Stimulated activated CD4-positive, alpha-beta T cell treated with anti-CD3 and anti-CD28 coated beads, Interleukin-12 subunit alpha, Interleukin-12 subunit beta, amount 100 ng/mL, for 24 hours (primary cell): ENCODE measurements at regions not wholly inside any gene's neighbourhood (a gene's known extent, or its start where the extent isn't known, plus 50 kb on each side); places are given as distances from the start of the nearest gene placed in this dataset.
A peak's percentile ranks its signal among the peaks of the same experiment; 100 is the strongest.
"Not testable (repeated sequence)": the region's sequence is repeated elsewhere in the genome, so short reads cannot be mapped to it uniquely, and the experiment has no call there.

ENCODE experiments used
- DNase-seq, 2 experiments: peaks; one replicate each; pipeline ENCODE4 v3.0.0-alpha.2; 2020; ENCODE audit warnings: low read depth in 2 of 2

DNA sequence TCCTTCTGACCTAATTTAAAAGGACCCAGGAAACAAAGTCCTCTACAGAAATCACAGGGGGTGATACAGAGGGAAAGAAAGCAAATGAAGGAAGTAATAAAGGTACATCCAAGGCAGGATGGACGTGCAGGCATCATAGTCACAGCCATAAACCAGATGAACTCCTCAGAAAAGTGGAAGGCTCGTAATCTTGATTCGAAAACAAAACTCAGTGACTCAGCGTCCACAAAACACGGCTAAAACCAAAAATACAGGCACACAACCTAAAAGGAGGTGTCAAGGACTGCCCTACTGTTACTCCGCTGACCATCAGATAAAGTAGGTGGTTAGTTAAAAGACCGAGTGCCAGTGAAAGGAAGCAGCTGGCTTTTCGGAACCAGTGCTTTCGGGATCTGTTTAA is 81.5 kb downstream of the TRIM69 start:
- DNase-seq, result not testable (repeated sequence)

DNA sequence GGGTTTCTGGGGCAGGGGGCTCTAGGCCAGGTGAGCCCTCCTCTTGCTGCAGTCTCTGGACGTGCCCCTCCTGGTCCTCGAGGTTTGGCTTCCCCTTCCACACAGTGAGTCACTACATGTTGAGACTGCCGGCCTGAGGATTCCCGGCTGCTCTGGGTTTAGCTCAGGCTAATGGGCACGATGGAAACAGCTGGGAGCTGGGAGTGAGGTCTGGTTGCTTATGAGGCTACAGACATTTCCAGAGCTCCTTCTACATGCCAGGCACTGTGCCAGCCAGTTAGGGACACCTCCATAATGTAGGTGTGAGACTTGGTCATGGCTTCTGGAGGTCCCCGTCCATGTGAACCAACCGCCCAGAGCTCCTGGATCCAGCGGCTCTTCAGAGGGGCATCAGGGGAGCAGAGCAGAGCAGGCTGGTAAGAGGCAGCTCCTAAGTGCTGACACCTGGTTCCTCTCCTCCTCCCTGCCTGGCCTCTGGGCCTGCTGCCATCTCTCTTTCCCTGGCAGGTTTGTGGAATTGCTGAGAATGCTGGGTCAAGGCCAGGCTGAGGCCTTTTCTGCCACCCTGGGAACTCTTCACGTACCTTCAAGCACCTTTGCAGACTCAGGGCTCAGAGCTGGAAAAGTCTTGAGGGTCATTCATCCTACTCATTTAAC is 83.1 kb downstream of the TRIM69 start:
- not testable (repeated sequence) for DNase-seq

DNA sequence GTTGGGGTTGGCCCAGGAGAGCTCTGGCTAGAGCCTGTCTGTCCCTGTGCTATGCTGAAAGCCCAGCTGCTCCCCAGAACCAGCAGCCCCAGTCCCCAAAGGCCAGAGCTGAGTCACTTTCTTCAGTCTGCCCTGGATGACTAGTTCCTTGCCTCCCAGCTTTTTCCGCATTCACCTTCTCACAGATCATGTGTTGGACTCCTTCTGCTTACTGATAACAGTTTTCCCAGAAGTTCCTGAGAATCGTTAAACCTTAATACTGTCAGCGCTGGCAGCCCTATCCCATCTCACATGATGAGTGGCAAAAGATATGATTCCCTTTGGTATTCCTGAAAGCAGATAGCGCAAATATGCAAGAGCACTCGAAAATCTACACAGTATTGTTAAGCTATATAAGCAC is 84.2 kb downstream of the TRIM69 start:
- DNase-seq, result not testable (repeated sequence)

DNA sequence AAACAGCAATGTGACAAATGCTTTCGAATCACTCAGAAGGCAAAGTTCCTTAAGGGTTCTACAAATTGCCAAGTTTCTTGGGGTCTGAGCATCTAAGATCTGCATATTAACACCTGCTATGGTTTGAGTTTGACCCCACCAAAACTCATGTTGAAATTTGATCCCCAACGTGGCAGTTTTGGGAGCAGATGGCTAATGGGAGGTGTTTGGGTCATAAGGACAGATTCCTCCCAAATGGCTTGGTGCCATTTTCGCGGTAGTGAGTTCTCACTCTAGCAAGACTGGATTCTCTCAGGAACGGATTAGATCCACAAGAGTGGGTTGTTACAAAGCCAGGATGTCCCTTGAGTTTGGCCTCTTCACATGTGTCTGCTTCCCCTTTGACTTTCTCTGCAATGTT is 84.6 kb downstream of the TRIM69 start:
- DNase-seq, result not testable (repeated sequence)

DNA sequence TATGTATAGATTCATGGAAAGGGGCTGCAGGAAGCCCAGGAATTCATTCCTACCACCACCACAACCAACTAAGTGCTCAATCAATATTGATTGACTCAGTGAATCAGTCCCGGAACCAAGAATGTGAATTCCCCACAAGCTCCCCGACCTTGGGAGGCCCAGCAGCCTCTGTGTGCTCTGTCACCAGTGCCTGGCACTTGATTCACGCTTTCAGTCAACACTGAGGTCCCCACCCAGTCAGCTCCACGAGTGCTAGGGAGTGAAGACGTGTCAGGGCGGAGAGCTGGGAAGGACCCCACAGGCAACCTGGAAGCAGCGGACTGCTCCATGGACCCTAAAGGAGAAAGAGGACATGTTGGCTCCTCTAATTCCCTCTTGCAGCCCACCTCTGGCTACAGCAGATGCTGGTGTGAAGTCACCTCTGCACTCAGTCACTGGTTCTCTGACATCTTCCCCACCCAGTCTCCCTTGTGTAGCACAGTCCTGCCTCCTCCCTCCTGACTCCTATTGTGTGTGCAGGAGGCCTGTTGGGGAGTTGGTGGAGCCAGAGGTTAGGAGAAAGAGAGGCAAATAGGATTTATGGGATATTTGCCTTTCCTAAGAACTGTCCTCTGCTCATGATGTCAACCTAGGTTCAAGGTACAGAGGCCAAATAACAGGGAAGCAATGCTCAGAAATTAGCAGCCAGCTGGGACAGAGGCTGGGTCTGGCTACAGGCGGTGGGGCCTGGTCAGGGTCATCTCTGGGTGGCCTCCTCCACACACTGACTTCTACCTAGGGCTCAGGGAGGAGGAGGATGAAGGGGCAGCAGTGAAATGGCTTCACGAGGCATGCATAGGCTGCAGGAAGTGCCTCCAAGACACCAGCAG is 88.2 kb downstream of the TRIM69 start:
- not testable (repeated sequence) for DNase-seq

DNA sequence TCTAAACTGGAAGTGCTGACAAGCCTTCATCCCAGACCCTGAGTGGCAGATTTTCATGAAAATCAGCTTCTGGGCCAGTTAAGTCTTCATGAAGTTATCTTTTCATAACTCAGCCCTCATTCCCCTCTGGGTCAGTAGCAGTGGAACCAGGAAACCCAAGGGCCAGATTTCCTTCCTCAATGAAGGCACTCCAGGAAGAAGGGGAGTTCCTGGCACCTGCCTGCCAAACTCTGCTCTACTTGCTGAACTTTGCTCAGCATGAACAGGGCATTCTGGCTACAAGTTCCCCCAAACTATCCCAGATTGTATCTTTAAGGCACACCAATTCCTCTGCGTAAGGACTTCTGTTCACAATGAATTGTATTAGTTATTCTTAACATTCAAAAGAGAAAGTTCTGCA is 90.3 kb downstream of the TRIM69 start:
- DNase-seq, result not testable (repeated sequence)

DNA sequence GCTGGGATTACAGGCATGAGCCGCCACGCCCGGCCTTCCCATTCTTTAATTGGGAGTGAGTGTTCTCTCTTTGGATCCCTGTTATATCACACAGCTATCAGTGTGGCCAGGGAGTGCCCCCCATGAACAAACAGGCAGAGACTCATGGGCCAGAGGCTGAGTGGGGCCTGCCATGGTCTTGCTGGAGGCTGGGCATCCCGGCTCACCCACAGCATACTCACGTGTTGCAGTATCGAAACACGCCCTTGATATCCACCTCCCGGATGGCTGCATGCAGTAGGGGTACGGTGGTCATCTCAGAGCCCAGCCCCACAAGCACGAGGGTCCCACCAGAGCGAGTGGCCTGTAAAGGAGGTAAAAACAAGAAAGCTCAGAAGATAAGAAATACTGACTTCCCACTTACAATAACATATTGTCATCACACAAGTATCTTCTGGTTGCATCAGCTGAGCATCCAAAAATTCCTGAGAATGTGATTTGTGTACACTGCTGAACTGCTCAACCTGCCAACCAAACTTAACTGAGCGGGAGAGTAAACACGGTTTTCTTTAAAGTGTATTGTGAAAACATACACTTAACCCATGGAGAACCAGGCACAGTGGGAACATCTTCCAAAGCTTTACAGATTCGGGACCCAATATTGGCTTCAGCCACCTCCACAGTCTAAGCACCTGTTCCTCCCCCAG is 92.0 kb downstream of the TRIM69 start:
- not testable (repeated sequence) for DNase-seq

DNA sequence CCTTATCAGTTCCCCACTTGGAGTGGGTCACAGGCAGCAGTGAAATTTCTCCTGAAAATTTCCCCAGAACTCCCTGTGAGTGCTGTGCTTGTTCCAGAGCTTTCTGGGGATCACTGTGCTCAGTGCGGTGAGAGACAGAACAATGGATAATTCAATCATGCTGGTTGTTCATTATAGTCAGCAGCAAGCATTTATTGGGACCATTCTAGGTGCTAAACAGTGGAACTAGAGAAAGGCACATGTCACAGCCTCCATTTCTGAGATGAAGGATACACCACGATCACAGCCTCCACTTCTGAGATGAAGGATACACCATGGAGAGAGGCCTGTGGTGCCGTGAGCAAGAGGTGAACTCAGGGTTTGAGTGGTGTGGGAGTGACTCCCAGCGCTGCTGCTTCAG is 92.8 kb downstream of the TRIM69 start:
- not testable (repeated sequence) for DNase-seq

DNA sequence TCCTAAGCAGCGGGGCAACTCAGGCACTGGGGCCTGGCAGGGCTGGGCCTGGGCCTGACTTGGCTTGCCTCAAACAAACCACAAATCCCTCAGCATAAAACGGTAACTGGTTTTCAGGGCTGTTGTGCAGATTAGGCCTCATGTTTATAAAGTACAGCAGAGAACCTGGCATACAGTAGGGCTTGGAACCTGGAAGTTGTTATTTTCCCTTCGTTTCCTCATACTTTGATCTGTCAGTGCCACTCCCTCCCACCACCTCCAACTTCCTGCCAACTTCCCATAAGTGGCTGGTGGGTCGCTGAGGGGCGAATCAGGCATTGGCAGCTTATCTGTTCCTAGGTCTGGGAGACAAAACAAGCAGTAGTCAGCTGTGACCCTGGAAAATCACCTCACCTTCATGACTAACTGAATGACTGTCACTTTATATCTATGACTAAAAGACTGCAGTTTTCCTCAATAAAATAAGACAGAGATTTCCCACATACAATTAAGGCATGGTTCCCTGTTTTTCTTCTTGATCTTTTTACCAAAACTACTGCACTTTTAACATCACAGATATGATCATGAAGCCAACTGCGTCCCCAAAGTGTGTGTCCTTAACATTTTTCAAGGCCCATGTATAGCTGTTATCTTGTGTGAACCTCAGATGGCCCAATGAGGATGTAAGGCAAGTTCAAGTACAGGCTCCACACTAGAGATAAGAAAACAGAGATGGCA is 94.5 kb downstream of the TRIM69 start:
- peak in 1 of 2 experiments; percentile 2 for DNase-seq

DNA sequence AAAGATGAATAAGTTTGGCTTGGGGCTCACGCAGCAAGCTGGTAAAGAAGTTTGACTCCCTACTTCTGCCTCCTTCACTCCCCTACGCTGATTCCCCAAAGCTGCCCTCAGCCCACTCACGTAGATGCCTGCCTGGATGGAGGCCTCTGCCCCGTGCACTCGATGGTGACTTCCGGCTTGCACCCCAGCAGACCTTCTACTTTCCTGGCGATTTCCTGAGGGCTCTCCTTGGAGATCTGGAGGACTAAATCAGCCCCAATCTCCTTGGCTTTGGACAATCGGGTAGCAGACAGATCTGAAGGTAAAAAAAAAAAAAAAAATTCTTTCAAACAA is 95.0 kb downstream of the TRIM69 start:
- DNase-seq, result not testable (repeated sequence)

DNA sequence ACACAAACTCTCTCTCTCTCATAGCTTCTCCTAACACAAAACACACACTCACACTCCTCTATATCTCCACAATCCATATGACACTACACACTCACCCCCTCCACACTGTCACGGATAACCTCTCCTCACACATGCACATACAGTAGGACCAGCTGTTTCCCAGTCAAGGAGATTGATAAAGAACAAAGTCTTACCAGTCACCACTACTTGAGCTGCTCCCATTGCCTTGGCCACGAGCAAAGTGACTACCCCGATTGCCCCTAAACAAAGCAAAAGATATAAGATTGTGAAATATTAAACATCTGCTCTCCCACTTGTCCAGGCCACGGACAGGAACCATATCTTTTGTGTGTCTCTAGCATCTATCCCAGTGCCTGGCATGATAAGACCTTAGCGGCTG is 95.8 kb downstream of the TRIM69 start:
- not testable (repeated sequence) for DNase-seq

DNA sequence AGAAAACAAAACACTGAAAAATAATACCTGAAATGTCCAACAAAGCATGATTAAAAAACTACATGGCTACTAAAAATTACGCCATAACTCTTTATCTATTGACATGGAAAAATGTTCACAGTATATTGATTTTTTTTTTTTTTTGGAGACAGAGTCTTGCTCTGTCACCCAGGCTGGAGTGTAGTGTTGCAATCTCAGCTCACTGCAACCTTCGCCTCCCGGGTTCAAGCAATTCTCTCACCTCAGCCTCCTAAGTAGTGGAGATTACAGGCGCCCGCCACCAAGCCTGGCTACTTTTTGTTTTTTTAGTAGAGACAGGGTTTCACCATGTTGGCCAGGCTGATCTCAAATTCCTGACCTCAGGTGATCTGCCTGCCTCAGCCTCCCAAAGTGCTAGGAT is 96.8 kb downstream of the TRIM69 start:
- DNase-seq, result not testable (repeated sequence)

DNA sequence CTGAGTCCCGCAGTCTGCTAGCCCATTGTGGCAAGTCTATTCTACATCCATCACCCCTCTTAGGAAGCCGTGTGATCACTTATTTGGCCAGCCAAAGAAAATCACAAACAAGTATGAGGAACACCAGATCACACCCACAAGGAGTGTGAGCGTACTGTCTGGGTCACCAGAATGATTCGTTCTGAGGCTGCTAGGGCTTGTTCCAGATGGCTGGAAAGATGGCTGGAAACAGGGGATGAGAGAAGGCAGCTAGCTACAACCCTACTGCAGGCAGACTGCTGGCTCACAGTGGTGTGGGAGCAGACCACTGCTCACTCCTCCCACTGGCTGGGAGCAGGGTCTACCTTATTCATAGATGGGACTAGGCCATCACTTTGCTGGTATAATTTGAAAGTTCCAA is 97.4 kb downstream of the TRIM69 start:
- DNase-seq, result not testable (repeated sequence)

DNA sequence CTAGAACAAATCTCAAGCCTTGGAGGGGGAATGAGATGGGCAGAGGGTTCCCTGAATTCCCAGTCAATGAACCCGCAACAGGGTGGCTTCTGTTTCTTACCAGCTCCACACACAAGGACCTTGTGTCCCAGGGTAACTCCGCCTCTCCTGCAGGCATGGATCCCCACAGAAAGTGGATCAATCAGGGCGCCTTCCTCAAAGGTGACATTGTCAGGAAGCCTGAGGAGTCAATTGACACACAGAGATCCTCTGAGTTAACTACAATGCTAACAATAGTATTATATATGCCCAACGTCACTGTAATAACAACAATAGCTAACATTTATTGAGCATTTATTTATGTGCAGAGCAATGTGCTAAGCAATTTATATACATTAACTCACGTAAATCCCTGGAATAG is 98.8 kb downstream of the TRIM69 start:
- not testable (repeated sequence) for DNase-seq

DNA sequence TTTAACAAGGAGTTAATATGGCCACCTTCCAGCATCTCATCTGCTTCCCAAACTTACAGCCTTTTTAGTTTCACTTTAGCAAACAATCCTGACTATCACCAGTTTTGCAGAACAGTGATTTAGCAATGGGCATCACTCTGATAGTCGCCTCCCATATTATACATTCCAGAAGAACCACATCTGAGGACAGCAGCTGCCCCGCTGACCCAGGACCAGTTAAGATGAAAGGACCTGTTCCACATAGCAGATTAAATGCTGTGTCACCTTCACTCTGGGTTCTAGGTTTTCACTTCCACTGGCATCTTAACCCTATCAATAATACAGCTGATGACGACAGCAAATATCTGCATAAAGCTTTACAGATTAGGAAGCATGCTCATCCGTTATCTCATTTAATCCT is 99.8 kb downstream of the TRIM69 start:
- DNase-seq, result no peak

DNA sequence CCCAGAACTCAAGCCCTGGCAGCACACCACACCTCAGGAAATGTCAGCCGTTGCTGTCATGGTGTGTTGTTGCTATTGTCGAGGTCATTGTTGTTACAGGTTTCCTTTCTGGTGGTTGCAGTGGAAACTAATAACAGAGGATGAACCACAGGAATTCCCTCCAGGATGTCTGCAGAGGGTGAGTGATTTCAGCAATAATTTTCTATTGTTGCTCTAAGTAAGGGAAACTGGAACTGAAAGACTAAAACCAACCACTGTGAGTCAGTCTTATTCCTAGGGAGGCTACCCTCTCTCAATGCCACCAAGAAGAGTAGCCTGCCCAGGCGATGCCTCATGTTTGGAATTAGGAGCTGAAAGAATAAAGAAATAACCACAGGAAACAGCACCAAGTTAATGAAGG is 102.6 kb downstream of the TRIM69 start:
- not testable (repeated sequence) for DNase-seq

DNA sequence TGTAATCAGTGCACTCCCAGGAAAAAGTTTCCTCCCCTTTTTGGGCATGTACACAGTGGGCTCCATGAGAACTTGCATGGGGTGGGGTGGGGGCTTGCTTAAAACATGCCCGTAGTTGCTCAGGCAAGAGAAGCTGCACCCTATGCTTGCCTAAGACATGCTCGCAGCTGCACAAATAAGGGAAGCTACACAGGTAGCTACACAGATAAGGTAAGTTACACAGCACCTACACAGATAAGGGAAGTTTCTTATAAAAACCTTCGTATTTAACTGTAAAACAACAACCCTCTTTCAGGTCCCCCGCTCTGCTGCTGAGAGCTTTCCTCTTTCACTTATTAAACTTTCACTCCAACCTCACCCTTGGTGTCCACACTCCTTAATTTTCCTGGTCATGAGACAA is 105.4 kb downstream of the TRIM69 start:
- not testable (repeated sequence) for DNase-seq

DNA sequence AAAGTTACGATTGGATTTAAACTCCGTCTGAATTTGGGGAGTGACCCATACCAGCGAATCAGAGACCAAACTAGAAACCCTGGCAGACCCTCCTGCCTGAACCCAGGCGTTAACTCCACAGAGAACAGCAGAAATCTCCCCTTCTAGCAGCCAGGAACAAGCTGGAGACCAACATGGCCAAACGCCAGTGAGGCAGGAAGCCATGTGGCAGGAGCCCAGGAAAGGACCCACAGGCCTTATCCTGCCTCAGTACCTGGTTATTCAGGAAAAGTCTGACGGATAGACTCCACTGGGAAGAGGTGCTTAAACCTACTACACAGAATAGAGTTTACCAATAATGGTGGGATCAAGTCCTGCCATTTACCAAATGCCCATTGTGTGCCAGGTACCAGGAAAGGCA is 106.6 kb downstream of the TRIM69 start:
- not testable (repeated sequence) for DNase-seq

DNA sequence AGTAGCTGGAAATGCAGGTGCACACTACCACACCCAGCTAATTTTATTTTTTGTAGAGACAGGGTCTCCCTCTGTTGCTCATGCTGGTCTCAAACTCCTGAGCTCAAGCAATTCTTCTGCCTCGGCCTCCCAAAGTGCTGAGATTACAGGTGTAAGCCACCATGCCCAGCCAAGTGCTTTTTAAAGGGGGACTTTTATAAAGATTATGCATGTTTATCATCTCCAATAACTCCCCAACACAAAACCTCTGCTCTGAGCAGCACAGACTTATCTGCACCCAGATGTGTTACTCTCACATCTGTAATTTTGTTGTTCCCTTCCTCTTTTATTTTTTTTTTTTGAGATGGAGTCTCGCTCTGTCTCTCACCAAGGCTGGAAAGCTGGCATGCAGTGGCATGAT is 108.6 kb downstream of the TRIM69 start:
- not testable (repeated sequence) for DNase-seq

DNA sequence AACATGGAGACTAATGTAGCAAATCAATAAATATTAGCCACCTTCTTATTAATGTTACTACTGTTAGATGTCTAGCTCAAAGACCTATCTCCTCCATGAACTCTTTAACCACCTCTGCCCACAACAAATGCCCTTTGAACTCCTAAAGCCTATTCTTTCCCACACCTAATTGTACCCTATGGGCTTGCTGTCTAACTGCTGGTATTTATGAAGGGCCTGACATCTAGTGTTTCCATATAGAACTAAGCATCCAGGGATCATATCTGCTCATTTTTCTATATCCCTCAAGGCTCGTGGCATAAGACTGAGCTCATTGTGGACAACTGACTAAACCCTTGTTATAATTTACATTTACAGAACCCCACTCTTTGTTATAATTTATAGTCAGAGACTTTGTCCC is 109.8 kb downstream of the TRIM69 start:
- not testable (repeated sequence) for DNase-seq

DNA sequence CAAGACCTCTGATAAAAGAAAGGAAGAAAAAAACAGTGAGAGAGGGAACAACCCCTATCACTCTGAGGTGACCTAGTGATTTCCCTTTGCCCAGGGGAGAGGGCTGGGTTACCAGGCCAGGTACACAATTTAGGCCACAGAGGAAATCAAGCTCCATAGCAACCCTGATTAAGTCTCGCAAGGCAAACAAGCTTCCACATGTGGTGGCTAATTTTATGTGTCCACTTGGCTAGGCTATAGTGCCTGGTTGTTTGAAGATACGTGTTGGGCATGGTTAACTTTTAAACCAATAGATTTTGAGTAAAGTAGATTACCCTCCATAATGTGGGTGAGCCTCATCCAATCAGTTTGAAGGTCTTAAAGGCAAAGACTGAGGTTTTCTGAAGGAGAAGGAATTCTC is 108.9 kb upstream of the TERB2 start:
- not testable (repeated sequence) for DNase-seq

DNA sequence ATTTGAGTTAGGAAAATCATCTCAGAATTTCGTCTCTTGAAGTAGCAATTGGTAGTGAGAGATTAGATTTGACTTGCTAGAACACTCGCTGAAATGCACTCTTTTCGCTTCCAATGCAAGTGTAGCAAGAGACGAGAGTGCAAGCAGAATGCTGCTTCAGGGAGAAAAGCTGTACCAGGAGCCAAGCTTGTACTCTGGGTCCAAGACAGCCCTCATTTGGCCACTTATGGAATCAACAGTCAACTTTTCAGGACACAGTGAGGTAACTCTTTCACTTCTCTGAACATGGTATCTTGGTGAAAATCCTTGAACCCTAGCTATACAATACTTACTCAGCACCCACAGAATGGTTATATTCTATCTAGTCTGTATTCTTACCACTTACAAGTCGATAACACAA is 107.6 kb upstream of the TERB2 start:
- DNase-seq, result not testable (repeated sequence)
